Sigmoid colon (tissue), 4 donors: ENCODE measurements at regions not wholly inside any gene's neighbourhood (a gene's known extent, or its start where the extent isn't known, plus 50 kb on each side); places are given as distances from the start of the nearest gene placed in this dataset.

Source experiments
- POLR2A ChIP-seq, 2 donors: fragments of 450-650 bp; IDR thresholded peaks; one replicate each; pipeline ENCODE4 v1.6.1; 2016; ENCODE audit warnings: antibody characterized with exemption in 2 of 2, mild to moderate bottlenecking in 2 of 2, moderate library complexity in 2 of 2
- POLR2AphosphoS5 ChIP-seq, 4 donors: sonication (generic); formaldehyde crosslinking; IDR thresholded peaks; one replicate each; pipeline ENCODE4 v1.6.1; 2017; ENCODE audit warnings: antibody characterized with exemption in 4 of 4
- TF ChIP-seq, protein P1 (sequence below), 4 experiments: fragments of 450-650 bp in 3 of 4; fragments of 200-600 bp in 1 of 4; IDR thresholded peaks; one replicate each; pipeline ENCODE4 v1.5.1; 2016 to 2019; ENCODE audit warnings: antibody characterized with exemption in 4 of 4, mild to moderate bottlenecking in 3 of 4, moderate library complexity in 2 of 4

DNA sequence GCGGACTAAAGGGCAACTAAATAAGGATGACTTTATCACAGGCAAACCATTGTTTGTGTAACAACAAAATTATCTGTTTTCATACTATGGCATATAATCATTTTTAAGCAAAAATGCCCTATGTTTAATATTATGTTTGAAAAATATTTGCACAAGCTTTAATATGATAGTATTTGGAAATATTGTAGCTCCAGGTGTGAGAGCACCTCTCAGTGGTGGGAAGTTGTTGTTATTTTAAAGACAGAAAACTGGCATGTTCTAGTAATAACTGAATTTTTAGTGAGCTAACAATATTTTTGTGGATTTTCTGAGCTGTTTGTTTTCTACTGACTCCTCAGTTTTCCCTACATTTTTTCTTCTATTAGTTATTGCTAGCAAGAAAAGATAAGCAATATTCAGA lies 578.8 kb downstream of the KCNT2 start:
- TF ChIP-seq, protein P1, sequence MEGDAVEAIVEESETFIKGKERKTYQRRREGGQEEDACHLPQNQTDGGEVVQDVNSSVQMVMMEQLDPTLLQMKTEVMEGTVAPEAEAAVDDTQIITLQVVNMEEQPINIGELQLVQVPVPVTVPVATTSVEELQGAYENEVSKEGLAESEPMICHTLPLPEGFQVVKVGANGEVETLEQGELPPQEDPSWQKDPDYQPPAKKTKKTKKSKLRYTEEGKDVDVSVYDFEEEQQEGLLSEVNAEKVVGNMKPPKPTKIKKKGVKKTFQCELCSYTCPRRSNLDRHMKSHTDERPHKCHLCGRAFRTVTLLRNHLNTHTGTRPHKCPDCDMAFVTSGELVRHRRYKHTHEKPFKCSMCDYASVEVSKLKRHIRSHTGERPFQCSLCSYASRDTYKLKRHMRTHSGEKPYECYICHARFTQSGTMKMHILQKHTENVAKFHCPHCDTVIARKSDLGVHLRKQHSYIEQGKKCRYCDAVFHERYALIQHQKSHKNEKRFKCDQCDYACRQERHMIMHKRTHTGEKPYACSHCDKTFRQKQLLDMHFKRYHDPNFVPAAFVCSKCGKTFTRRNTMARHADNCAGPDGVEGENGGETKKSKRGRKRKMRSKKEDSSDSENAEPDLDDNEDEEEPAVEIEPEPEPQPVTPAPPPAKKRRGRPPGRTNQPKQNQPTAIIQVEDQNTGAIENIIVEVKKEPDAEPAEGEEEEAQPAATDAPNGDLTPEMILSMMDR (IDR thresholded peaks at IDR 0.05): no peak
- TF ChIP-seq POLR2A (IDR thresholded peaks at IDR 0.05) (no peak), POLR2AphosphoS5 (IDR thresholded peaks at IDR 0.05) (no peak)
